Breast epithelium (tissue), 4 donors: ENCODE measurements at regions not wholly inside any gene's neighbourhood (a gene's known extent, or its start where the extent isn't known, plus 50 kb on each side); places are given as distances from the start of the nearest gene placed in this dataset.

Experiments used
- DNase-seq, 2 donors: peaks; one replicate each; pipeline ENCODE4 v3.0.0-alpha.2; 2019; ENCODE audit warnings: low spot score in 2 of 2
- H3K27ac ChIP-seq, 2 donors: fragments of 200-600 bp; sonication (generic) in 1 of 2; one replicate each; pipeline ENCODE4 v1.5.1; 2016 to 2019; ENCODE audit warnings: mild to moderate bottlenecking in 1 of 2
- H3K27me3 ChIP-seq, 2 donors: fragments of 200-600 bp; sonication (generic) in 1 of 2; one replicate each; pipeline versions ENCODE4 v1.5.1 to v1.6.0; 2017 to 2019; ENCODE audit warnings: control low read depth in 1 of 2, mild to moderate bottlenecking in 1 of 2
- H3K36me3 ChIP-seq: fragments of 200-600 bp; one replicate; pipeline ENCODE4 v1.5.1; 2019
- H3K4me1 ChIP-seq, 2 donors: fragments of 200-600 bp; sonication (generic); one replicate each; pipeline ENCODE4 v1.5.1; 2016 to 2019; ENCODE audit warnings: control low read depth in 1 of 2
- H3K4me3 ChIP-seq, 3 donors: fragments of 200-600 bp; sonication (generic); 1 replicate in 2 of 3; 2 replicates in 1 of 3; pipeline ENCODE4 v1.5.1; 2016 to 2019; ENCODE audit warnings: mild to moderate bottlenecking in 3 of 3, moderate library complexity in 2 of 3
- H3K9me3 ChIP-seq, 2 donors: fragments of 200-600 bp; sonication (generic) in 1 of 2; one replicate each; pipeline ENCODE4 v1.5.1; 2016 to 2019; ENCODE audit warnings: control low read depth in 1 of 2
- CTCF ChIP-seq, 3 donors: fragments of 450-650 bp; IDR thresholded peaks; one replicate each; pipeline ENCODE4 v1.5.1; 2016 to 2017; ENCODE audit warnings: antibody characterized with exemption in 3 of 3, mild to moderate bottlenecking in 3 of 3, moderate library complexity in 3 of 3
- POLR2A ChIP-seq: fragments of 450-650 bp; IDR thresholded peaks from one replicate; pipeline ENCODE4 v1.6.1; 2016; ENCODE audit warnings: antibody characterized with exemption, mild to moderate bottlenecking, moderate library complexity
- POLR2AphosphoS5 ChIP-seq, 3 donors: sonication (generic); formaldehyde crosslinking; IDR thresholded peaks; one replicate each; pipeline ENCODE4 v1.6.1; 2017; ENCODE audit warnings: antibody characterized with exemption in 3 of 3
- intact Hi-C: fragments of 100-400 bp; cut with DNase I; formaldehyde crosslinking; loops from one replicate; pipeline ENCODE4 v1.15.1; 2023; ENCODE audit warnings: low total_unique reads

GRCh38 chr3:146883288-146883687 is 278.1 kb upstream of the PLSCR5 start:
- H3K4me3 ChIP-seq, result no peak overlapping the region
- H3K9me3 ChIP-seq, result no peaks in the 10 kb centered on the region
- no peaks in the 10 kb centered on the region for H3K4me1 ChIP-seq
- no peak for TF ChIP-seq POLR2AphosphoS5 (IDR thresholded peaks at IDR 0.05)
- TF ChIP-seq CTCF (IDR thresholded peaks at IDR 0.05), result no peak
- TF ChIP-seq POLR2A, result no peak
- DNase-seq, result no peak
- H3K27me3 ChIP-seq, result no peaks in the 10 kb centered on the region
- intact Hi-C loops, result no loop called here
- H3K27ac ChIP-seq, result no peak overlapping the region
- H3K36me3 ChIP-seq, result no peaks in the 10 kb centered on the region

GRCh38 chr3:146881966-146882760 is 277.0 kb upstream of the PLSCR5 start:
- DNase-seq, result no peak
- H3K27me3 ChIP-seq, result no peaks in the 10 kb centered on the region
- H3K4me1 ChIP-seq, result no peaks in the 10 kb centered on the region
- no peak overlapping the region for H3K27ac ChIP-seq
- TF ChIP-seq POLR2A (no peak), CTCF (IDR thresholded peaks at IDR 0.05) (no peak), POLR2AphosphoS5 (IDR thresholded peaks at IDR 0.05) (no peak)
- no peaks in the 10 kb centered on the region for H3K9me3 ChIP-seq
- no peaks in the 10 kb centered on the region for H3K36me3 ChIP-seq
- H3K4me3 ChIP-seq, result no peak overlapping the region
- intact Hi-C loops, result no loop called here

- intact Hi-C loops, result no loop called here
- H3K4me3 ChIP-seq, result no peak overlapping the region
- no peaks in the 10 kb centered on the region for H3K4me1 ChIP-seq
- no peak for TF ChIP-seq POLR2A
- TF ChIP-seq CTCF (IDR thresholded peaks at IDR 0.05), result no peak
- no peak for TF ChIP-seq POLR2AphosphoS5 (IDR thresholded peaks at IDR 0.05)
- H3K27ac ChIP-seq, result no peak overlapping the region
- DNase-seq, result no peak
- H3K36me3 ChIP-seq, result no peaks in the 10 kb centered on the region
- no peaks in the 10 kb centered on the region for H3K9me3 ChIP-seq
- H3K27me3 ChIP-seq, result no peaks in the 10 kb centered on the region
Measured at GRCh38 chr3:146881356-146881755, 276.2 kb upstream of the PLSCR5 start.

- intact Hi-C loops, result no loop called here
- peaks cover 8 to 18% of the 10 kb centered on the region in 2 donors for H3K9me3 ChIP-seq
- H3K27me3 ChIP-seq, result no peaks in the 10 kb centered on the region
- H3K27ac ChIP-seq, result no peak overlapping the region
- H3K4me3 ChIP-seq, result no peak overlapping the region
- no peak for DNase-seq
- TF ChIP-seq POLR2A (no peak), CTCF (IDR thresholded peaks at IDR 0.05) (no peak), POLR2AphosphoS5 (IDR thresholded peaks at IDR 0.05) (no peak)
- no peaks in the 10 kb centered on the region for H3K4me1 ChIP-seq
- H3K36me3 ChIP-seq, result no peaks in the 10 kb centered on the region
Measured at GRCh38 chr3:146873748-146874147, 268.6 kb upstream of the PLSCR5 start.

- TF ChIP-seq CTCF (IDR thresholded peaks at IDR 0.05) (no peak), POLR2A (no peak)
- Histone ChIP-seq H3K4me3 (no peak overlapping the region), H3K27ac (no peak overlapping the region), H3K36me3 (no peaks in the 10 kb centered on the region), H3K9me3 (no peaks in the 10 kb centered on the region), H3K4me1 (no peaks in the 10 kb centered on the region), H3K27me3 (no peaks in the 10 kb centered on the region)
- intact Hi-C loops, result no loop called here
- no peak for DNase-seq
Measured at GRCh38 chr3:146865175-146865755, 260.1 kb upstream of the PLSCR5 start.
